HG03039 (cell line): ENCODE measurements at regions not wholly inside any gene's neighbourhood (a gene's known extent, or its start where the extent isn't known, plus 50 kb on each side); places are given as distances from the start of the nearest gene placed in this dataset.
"Not testable (repeated sequence)": the region's sequence is repeated elsewhere in the genome, so short reads cannot be mapped to it uniquely, and the experiment has no call there.

Experiments
- ATAC-seq: cut with Tn5 transposase; IDR thresholded peaks from one replicate; pipeline ENCODE4 v1.9.1; 2021; ENCODE audit warnings: mild to moderate bottlenecking, moderate library complexity; ENCODE audit not compliant: unreplicated experiment

DNA sequence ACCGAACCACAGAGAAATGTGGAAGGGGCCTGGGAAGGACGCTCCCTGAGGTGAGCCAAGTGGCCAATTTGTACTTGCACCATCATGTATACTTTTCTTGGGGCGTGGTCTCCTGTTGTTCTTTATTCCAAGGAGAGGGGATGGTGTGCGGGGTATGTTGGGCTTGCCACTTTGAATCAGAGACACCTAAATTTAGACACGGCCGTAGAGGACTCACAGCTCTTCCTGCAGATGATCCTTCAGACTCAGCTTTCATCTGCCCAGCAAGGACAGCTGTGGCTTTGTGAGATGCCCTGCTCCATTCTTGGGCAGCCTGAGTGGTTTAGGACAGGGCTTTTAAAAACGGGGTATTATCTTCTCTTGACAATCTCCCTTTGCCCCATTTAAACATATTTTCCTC is 473.2 kb downstream of the REEP3 start:
- no peak for ATAC-seq

DNA sequence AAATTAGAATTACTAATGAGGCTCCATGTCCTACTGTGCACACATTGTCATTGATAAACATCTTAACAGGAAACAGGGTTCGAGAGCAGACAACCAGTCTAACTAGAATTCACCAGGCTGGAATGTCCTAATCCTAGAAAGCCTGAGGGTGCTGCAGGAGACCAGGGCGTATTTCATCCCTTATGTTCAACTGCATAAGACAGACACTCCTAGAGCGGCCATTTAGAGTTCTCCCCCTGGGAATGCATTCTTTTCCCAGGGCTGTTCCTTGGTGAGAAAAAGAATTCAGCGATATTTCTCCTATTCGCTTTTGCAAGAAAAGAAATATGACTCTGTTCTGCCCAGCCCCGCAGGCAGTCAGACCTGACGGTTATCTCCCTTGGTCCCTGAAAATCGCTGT is 486.0 kb downstream of the REEP3 start:
- no peak for ATAC-seq

DNA sequence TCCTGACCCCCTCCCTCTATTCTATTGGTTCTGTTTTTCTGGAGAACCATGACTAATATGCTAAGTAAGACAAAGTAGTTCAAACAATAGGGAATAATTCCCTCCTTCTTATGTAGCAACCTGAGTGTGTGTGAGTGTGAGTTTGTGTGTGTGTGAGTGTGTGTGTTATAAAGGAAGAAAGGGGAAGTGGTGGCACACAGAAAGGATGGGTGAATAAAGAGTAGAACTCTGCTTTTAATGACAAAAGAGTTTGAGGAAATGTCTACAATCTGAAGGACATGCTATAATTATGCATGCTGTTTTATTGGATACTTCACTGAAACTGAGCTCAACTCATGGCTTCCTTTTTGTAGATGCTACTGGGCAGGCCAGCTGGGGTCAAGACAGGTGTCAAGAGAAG is 489.5 kb downstream of the REEP3 start:
- ATAC-seq: no peak

- ATAC-seq: no peak
These were observed 490.9 kb downstream of the REEP3 start for GRCh38 chr10:64011912-64012714.

GRCh38 chr10:64014281-64014680 is 493.1 kb downstream of the REEP3 start:
- ATAC-seq: no peak

- no peak for ATAC-seq
These were observed 502.8 kb downstream of the REEP3 start for GRCh38 chr10:64023926-64024470.

GRCh38 chr10:64033711-64034110 is 512.5 kb downstream of the REEP3 start:
- no peak for ATAC-seq

GRCh38 chr10:64036321-64036930 is 515.2 kb downstream of the REEP3 start:
- no peak for ATAC-seq

DNA sequence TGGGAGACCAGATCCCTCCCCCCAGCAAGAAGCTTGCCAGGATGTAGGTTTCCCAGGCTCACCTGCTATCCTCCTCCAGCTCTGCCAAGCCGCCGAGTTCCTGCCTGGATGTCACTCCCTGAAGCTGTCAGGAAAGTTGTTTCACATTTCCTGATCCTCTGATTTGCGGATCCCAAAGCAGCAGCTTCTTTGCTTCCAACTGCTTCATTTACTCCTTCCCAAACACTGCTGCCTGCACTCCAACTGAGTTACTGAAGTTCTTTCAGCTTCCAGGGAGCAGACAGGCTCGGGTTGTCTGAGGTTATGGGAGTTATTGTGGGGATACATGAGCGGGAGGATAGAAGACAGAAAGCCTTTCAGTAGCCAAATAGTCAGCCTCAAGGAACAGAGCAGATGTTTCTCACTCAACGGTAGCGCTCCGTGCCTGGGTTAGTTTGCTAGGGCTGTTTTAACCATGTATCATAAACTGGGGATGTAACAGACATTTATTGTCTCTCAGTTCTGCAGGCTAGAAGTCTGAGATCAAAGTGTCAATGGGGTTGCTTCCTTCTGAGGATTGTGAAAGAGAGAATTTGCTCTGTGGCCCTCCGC is 516.0 kb downstream of the REEP3 start:
- ATAC-seq: no peak

GRCh38 chr10:64038107-64038506 is 516.9 kb downstream of the REEP3 start:
- no peak for ATAC-seq

DNA sequence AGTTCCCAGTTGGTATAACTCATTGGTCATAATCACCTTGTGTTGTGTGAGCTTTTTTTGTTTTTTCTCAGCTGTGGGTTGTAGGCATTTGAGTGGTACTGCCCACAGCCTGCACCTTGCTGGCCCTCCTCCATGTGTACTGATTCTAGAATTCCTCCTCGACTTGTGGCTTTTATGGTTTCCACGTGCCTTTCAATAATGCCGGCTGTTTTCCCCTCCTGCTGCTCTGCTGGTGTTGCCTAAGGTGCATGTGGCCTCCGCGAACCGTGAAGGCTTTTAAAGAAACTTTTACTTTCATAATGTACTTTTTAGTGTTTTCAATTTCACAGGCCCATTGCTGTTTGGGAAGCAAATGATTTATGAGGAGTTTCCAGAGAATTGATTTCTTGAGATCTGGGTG is 518.0 kb downstream of the REEP3 start:
- no peak for ATAC-seq

GRCh38 chr10:64040781-64041180 is 519.6 kb downstream of the REEP3 start:
- ATAC-seq: peak; percentile 7

GRCh38 chr10:64041185-64041988 is 520.2 kb downstream of the REEP3 start:
- peak; percentile 92 for ATAC-seq

DNA sequence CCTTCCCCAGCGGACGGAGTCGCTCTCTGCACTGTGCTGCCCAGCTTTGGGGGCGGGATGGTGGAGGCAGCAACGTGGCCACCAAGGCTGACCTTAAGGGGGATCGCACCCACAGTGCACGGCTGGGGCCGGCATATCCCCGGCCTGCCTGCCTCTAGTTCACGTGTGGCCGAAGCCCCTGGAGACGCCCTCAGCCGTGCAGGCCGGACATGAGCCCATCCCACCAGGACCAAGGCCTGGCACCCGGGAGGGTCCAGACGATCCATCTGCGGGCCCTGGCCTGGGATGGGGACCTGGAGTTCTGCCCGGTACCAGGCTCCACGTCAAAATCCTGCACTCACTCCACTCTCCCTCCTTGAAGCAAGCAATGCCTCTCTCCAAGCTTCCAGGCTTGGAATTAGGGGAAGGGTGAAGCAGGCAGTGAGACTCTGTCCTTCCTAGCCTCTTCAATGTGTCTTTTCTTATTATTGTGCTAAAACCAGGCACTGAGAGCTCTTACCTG is 520.8 kb downstream of the REEP3 start:
- no peak for ATAC-seq

GRCh38 chr10:64044098-64044497 is 522.9 kb downstream of the REEP3 start:
- ATAC-seq: no peak

DNA sequence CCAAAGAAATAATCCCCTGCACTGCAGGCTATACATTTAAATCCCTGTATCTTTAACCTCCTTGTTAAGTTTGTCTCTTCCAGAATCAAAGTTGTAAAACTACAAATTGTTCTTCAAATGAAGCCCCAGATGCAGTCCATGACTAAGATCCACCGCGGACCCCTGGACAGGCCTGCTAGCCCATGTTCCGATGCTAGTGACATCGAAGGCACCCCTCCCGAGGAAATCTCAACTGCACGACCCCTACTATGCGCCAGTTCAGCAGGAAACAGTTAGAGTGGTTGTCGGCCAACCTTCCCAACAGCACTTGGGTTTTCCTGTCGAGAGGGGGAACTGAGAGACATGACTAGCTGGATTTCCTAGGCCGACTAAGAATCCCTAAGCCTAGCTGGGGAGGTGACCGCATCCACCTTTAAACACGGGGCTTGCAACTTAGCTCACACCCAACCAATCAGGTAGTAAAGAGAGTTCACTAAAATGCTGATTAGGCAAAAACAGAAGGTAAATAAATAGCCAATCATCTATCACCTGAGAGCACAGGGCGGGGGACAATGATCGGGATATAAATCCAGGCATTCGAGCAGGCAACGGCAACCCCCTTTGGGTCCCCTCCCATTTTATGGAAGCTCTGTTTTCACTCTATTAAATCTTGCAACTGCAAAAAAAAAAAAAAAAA is 523.9 kb downstream of the REEP3 start:
- not testable (repeated sequence) for ATAC-seq

DNA sequence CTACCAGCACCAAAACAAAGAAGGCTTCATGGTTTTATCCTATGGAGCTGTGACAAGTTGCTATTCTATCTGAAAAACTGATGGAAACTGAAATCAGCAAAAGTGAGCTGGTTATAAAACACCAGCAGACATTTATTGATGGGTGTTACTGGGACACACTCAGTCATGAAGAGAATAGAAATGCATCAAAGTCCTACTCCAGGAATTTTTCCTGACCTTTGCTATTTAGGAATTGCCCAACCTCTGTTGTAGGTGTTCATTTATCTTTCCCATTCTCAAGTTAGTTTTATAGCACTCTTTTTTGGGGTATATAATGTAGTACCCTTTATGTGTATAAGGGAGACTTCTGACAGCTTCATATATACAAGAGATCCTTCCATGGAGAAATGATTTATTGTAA is 533.2 kb downstream of the REEP3 start:
- no peak for ATAC-seq

DNA sequence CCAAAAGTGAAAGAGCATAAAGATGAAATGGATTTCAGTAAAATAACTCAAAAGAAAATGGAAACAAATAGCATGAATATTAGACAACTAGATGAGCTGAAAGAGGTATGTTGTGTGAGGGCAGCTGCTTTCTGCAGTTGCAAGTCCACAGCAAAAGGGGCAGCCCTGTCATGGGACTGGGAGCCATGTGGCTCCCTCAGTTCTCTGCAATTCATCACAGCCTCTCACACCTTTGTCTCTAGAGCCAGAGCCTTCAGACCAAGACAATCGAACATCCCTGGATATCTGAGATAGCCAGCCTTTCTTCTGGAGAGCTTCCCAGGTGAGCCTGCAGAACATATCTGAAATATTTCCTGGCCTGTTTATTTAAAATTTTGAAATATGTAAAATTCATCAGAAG is 538.7 kb downstream of the REEP3 start:
- ATAC-seq: no peak

- ATAC-seq: no peak
These were observed 539.2 kb downstream of the REEP3 start for GRCh38 chr10:64060389-64060788.

GRCh38 chr10:64062793-64063192 is 541.6 kb downstream of the REEP3 start:
- no peak for ATAC-seq
